GM12892 (cell line): ENCODE measurements at regions not wholly inside any gene's neighbourhood (a gene's known extent, or its start where the extent isn't known, plus 50 kb on each side); places are given as distances from the start of the nearest gene placed in this dataset.

ENCODE experiments used
- POLR2A ChIP-seq: IDR thresholded peaks from 2 replicates; pipeline ENCODE4 v1.6.1; 2011; ENCODE audit warnings: low read depth, low read length, control low read depth
- POLR2AphosphoS5 ChIP-seq: IDR thresholded peaks from 2 replicates; pipeline ENCODE4 v1.6.1; 2011; ENCODE audit warnings: low read depth, low read length, control low read depth
- TAF1 ChIP-seq: IDR thresholded peaks from 2 replicates; pipeline ENCODE4 v1.6.1; 2011; ENCODE audit warnings: low read depth, mild to moderate bottlenecking, control low read depth, low read length, borderline replicate concordance

DNA sequence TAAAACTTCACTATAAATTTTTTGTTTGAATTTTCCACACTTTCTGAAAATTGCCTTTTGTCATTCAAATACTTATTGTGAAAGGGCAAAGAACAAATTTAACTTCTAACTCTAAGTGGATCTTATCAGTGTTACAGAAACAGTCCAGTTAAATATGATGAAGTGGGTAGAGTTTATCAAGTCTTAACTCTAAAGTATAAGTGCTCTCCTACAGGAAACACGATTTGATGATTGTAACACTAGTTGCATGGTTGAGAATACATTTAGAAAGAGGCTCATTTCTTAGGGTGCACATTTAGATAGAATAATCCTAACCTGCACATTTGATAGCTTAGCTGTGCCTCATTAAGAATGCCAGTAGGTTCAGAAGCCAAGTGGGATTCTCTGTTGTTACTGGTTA lies 838.3 kb upstream of the ATXN7L3B start:
- TF ChIP-seq POLR2AphosphoS5 = no peak
- TF ChIP-seq POLR2A = no peak
- TF ChIP-seq TAF1 = no peak
